ENCODE measurements at regions not wholly inside any gene's neighbourhood (a gene's known extent, or its start where the extent isn't known, plus 50 kb on each side); places are given as distances from the start of the nearest gene placed in this dataset.

GRCh38 chr6:170227521-170227983 is 63.3 kb downstream of the DLL1 start:
- Histone ChIP-seq H3K4me3 (ENCODE audit: low read length) (no peak overlapping the region), H3K9me3 (ENCODE audit: low read length) (no peaks in the 10 kb centered on the region), H3K36me3 (ENCODE audit: insufficient read depth, low read length) (no peaks in the 10 kb centered on the region), H3K27ac (ENCODE audit: low read depth, low read length) (no peak overlapping the region), H3K4me1 (ENCODE audit: insufficient read depth, low read length) (peaks cover 4% of the 10 kb centered on the region), H3K27me3 (ENCODE audit: insufficient read depth, low read length, poor library complexity, severe bottlenecking) (peaks cover 4% of the 10 kb centered on the region)
- H3K36me3 Mint-ChIP-seq: no peaks in the 10 kb centered on the region
- H3K27me3 Mint-ChIP-seq: peaks cover 0 to 1% of the 10 kb centered on the region in 2 donors
- H3K4me1 Mint-ChIP-seq: peaks cover 8 to 13% (median 10%) of the 10 kb centered on the region in 3 donors
- no peaks in the 10 kb centered on the region for H3K9me3 Mint-ChIP-seq
- ChIA-PET POLR2A (no interaction called here), CTCF (no interaction called here)
- peak in 1 of 5 donors; percentile 24 for DNase-seq
- H3K4me3 Mint-ChIP-seq: no peak overlapping the region
- H3K27ac Mint-ChIP-seq: peak overlapping the region in 1 of 8 donors; percentile 33

- peaks cover 4% of the 10 kb centered on the region for H3K4me1 ChIP-seq (ENCODE audit: insufficient read depth, low read length)
- no peak overlapping the region for H3K4me3 Mint-ChIP-seq
- H3K36me3 ChIP-seq (ENCODE audit: insufficient read depth, low read length): no peaks in the 10 kb centered on the region
- H3K27me3 Mint-ChIP-seq: no peaks in the 10 kb centered on the region
- H3K9me3 ChIP-seq (ENCODE audit: low read length): no peaks in the 10 kb centered on the region
- H3K36me3 Mint-ChIP-seq: no peaks in the 10 kb centered on the region
- POLR2A ChIA-PET: no interaction called here
- H3K4me3 ChIP-seq (ENCODE audit: low read length): no peak overlapping the region
- DNase-seq: peak in 1 of 5 donors; percentile 15
- CTCF ChIA-PET: no interaction called here
- peaks cover 13 to 20% (median 15%) of the 10 kb centered on the region in 3 donors for H3K4me1 Mint-ChIP-seq
- H3K9me3 Mint-ChIP-seq: no peaks in the 10 kb centered on the region
- peaks cover 4% of the 10 kb centered on the region for H3K27me3 ChIP-seq (ENCODE audit: insufficient read depth, low read length, poor library complexity, severe bottlenecking)
- no peak overlapping the region for H3K27ac ChIP-seq (ENCODE audit: low read depth, low read length)
- no peak overlapping the region for H3K27ac Mint-ChIP-seq
Observed at GRCh38 chr6:170226647-170227046, 64.2 kb downstream of the DLL1 start.

GRCh38 chr6:170225852-170226417 is 64.9 kb downstream of the DLL1 start:
- H3K4me3 ChIP-seq (ENCODE audit: low read length): no peak overlapping the region
- H3K4me1 Mint-ChIP-seq: peaks cover 13 to 25% (median 15%) of the 10 kb centered on the region in 3 donors
- no peak overlapping the region for H3K27ac Mint-ChIP-seq
- CTCF ChIA-PET: no interaction called here
- no peaks in the 10 kb centered on the region for H3K9me3 ChIP-seq (ENCODE audit: low read length)
- H3K27me3 Mint-ChIP-seq: no peaks in the 10 kb centered on the region
- H3K4me1 ChIP-seq (ENCODE audit: insufficient read depth, low read length): peaks cover 4% of the 10 kb centered on the region
- H3K36me3 Mint-ChIP-seq: no peaks in the 10 kb centered on the region
- no peaks in the 10 kb centered on the region for H3K9me3 Mint-ChIP-seq
- DNase-seq: peak in 1 of 5 donors; percentile 25
- H3K36me3 ChIP-seq (ENCODE audit: insufficient read depth, low read length): no peaks in the 10 kb centered on the region
- POLR2A ChIA-PET: no interaction called here
- no peaks in the 10 kb centered on the region for H3K27me3 ChIP-seq (ENCODE audit: insufficient read depth, low read length, poor library complexity, severe bottlenecking)
- H3K4me3 Mint-ChIP-seq: no peak overlapping the region
- no peak overlapping the region for H3K27ac ChIP-seq (ENCODE audit: low read depth, low read length)

- Histone ChIP-seq H3K9me3 (ENCODE audit: low read length) (no peaks in the 10 kb centered on the region), H3K27ac (ENCODE audit: low read depth, low read length) (no peak overlapping the region), H3K36me3 (ENCODE audit: insufficient read depth, low read length) (no peaks in the 10 kb centered on the region), H3K4me1 (ENCODE audit: insufficient read depth, low read length) (peaks cover 4% of the 10 kb centered on the region), H3K4me3 (ENCODE audit: low read length) (no peak overlapping the region), H3K27me3 (ENCODE audit: insufficient read depth, low read length, poor library complexity, severe bottlenecking) (no peaks in the 10 kb centered on the region)
- Mint-ChIP-seq H3K9me3 (no peaks in the 10 kb centered on the region), H3K4me1 (peaks cover 13 to 25% (median 15%) of the 10 kb centered on the region in 3 donors), H3K27ac (no peak overlapping the region), H3K4me3 (no peak overlapping the region), H3K36me3 (no peaks in the 10 kb centered on the region), H3K27me3 (no peaks in the 10 kb centered on the region)
- DNase-seq: peak in 1 of 5 donors; percentile 33
- ChIA-PET POLR2A (no interaction called here), CTCF (no interaction called here)
Observed at GRCh38 chr6:170224694-170225660, 65.9 kb downstream of the DLL1 start.

GRCh38 chr6:170223718-170224693 is 66.9 kb downstream of the DLL1 start:
- Mint-ChIP-seq H3K4me3 (no peak overlapping the region), H3K9me3 (no peaks in the 10 kb centered on the region), H3K4me1 (peaks cover 13 to 25% (median 15%) of the 10 kb centered on the region in 3 donors), H3K27ac (no peak overlapping the region), H3K27me3 (no peaks in the 10 kb centered on the region), H3K36me3 (no peaks in the 10 kb centered on the region)
- peaks cover 4% of the 10 kb centered on the region for H3K4me1 ChIP-seq (ENCODE audit: insufficient read depth, low read length)
- no peaks in the 10 kb centered on the region for H3K36me3 ChIP-seq (ENCODE audit: insufficient read depth, low read length)
- peak in 1 of 5 donors; percentile 26 for DNase-seq
- POLR2A ChIA-PET: no interaction called here
- H3K27ac ChIP-seq (ENCODE audit: low read depth, low read length): no peak overlapping the region
- CTCF ChIA-PET: interaction anchor here (1.5 kb wide), 1 partner anchor 77 kb away, joined by 3 read pairs; no protein-coding TSS in a partner anchor
- H3K27me3 ChIP-seq (ENCODE audit: insufficient read depth, low read length, poor library complexity, severe bottlenecking): no peaks in the 10 kb centered on the region
- no peak overlapping the region for H3K4me3 ChIP-seq (ENCODE audit: low read length)
- no peaks in the 10 kb centered on the region for H3K9me3 ChIP-seq (ENCODE audit: low read length)

GRCh38 chr6:170222498-170223471 is 68.1 kb downstream of the DLL1 start:
- H3K4me3 ChIP-seq (ENCODE audit: low read length): no peak overlapping the region
- POLR2A ChIA-PET: no interaction called here
- H3K9me3 Mint-ChIP-seq: no peaks in the 10 kb centered on the region
- H3K4me3 Mint-ChIP-seq: peak overlapping the region in 5 of 7 donors; percentile 24 to 54 (median 32)
- no peaks in the 10 kb centered on the region for H3K36me3 ChIP-seq (ENCODE audit: insufficient read depth, low read length)
- no peak overlapping the region for H3K27ac ChIP-seq (ENCODE audit: low read depth, low read length)
- H3K27ac Mint-ChIP-seq: no peak overlapping the region
- peaks cover 4% of the 10 kb centered on the region for H3K4me1 ChIP-seq (ENCODE audit: insufficient read depth, low read length)
- peak in 1 of 5 donors; percentile 27 for DNase-seq
- CTCF ChIA-PET: interaction anchor here (1.5 kb wide), 1 partner anchor 75 kb away, joined by 3 read pairs; no protein-coding TSS in a partner anchor
- no peaks in the 10 kb centered on the region for H3K27me3 ChIP-seq (ENCODE audit: insufficient read depth, low read length, poor library complexity, severe bottlenecking)
- no peaks in the 10 kb centered on the region for H3K27me3 Mint-ChIP-seq
- peaks cover 13 to 25% (median 15%) of the 10 kb centered on the region in 3 donors for H3K4me1 Mint-ChIP-seq
- H3K9me3 ChIP-seq (ENCODE audit: low read length): no peaks in the 10 kb centered on the region
- H3K36me3 Mint-ChIP-seq: no peaks in the 10 kb centered on the region

All from CD8-positive, alpha-beta memory T cell (primary cell).